ENCODE measurements at regions not wholly inside any gene's neighbourhood (a gene's known extent, or its start where the extent isn't known, plus 50 kb on each side); places are given as distances from the start of the nearest gene placed in this dataset.

GRCh38 chr10:79007421-79008319, 61.1 kb upstream of the ZMIZ1 start:
- no peak for DNase-seq

DNA sequence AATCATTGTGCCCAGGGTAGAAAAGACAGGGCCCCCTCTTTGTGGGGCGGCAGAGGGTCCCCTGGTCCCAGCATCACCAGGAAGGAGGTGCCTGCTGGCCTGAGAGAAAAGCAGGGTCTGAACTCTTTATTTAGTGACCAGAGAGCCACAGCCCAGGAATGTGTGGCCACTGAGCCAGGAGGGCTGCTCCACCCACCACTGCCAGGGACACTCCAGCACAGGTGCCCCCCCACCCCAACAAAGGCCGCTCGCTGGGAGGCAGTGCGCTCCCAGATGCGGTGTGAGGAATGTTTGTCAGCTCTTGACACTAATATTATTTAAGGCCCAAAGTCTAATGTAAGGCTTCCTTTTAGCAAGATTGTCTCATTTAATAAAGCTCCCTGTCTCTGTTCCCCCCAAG, 59.6 kb upstream of the ZMIZ1 start:
- DNase-seq: no peak

- DNase-seq: no peak
Observed at GRCh38 chr10:79012567-79012966, 56.2 kb upstream of the ZMIZ1 start.

GRCh38 chr10:79013406-79013987, 55.3 kb upstream of the ZMIZ1 start:
- DNase-seq: no peak

DNA sequence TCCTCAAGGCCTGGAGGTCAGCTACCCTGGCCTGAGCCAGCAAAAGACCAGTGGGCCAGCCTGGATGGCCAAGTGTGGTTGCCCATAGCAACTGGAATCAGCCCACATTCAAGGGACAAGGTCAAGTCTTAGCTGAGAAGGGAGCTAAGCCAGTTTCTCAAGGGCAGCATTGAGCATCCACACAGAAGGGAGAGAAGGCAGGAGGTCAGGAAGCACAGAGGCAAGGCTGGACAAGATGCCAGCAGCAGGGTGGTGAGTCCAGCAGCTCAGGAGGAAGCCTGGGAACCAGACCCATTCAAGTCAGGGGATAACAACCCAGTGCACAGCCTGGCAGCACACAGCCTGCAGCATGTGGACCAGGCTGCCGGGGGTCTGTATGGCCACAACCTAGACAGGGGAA, 54.0 kb upstream of the ZMIZ1 start:
- no peak for DNase-seq

DNA sequence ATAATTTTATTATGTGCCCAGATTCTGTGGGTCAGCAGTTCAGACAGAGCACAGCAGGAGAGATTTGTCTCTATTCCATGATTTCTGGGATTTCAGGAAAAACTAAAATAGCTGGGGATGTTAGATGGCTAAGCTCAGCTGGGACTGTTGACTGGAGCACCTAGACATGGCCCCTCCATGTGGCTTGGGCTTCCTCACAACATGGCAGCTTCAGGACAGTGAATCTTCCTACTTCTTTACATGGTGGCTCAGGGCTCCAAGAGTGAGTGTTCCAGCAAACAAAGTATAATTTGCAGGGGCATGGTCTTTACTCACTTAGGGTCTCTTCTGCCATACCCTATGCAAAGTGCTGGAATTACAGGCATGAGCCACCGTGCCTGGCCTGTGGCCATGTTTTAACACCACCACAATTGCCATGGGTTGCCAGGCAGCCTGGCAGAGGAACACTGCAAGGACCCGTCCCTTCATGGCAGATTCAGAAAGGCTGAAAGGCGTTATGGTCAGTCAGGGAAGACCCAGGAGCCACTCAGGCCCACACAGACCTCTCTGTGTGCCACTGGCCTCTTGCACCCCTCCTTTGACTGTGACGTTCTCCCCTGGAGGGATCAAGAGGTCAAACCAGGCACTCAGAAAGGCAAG, 50.8 kb upstream of the ZMIZ1 start:
- no peak for DNase-seq

DNA sequence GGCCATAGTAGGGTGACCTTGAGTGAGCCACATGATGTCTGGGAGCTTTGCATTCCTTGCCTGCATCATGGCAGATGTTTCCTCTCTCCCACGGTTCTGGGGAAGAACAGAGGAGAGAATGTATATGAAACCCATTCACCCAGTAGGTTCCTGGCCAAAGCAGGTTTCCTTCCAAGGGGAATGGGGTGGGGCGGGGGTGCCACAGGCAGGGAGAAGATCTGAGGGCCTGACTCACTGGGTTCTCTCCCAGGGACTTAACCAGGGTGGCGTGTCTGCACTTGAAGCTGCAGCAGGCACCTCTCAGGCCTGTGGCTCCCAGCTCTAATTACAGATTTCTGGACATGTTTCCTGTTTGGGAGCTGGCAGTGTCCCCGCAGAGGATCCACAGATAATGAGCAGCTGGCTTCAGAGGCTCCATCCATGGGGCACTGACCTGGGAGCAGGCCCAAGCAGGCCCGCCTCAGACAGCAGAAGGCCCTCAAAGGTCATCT, 50.2 kb upstream of the ZMIZ1 start:
- DNase-seq: no peak
